Neural cell (in vitro differentiated cells): ENCODE measurements at regions not wholly inside any gene's neighbourhood (a gene's known extent, or its start where the extent isn't known, plus 50 kb on each side); places are given as distances from the start of the nearest gene placed in this dataset.

Experiments
- H2AFZ ChIP-seq: fragments of 200-600, 300-800 bp; sonication (generic), shearing (Covaris generic); 2 replicates; pipeline ENCODE4 v1.6.0; 2014; ENCODE audit warnings: low read depth, mild to moderate bottlenecking, antibody characterized with exemption, low read length, moderate library complexity
- H3F3A ChIP-seq: fragments of 200-600 bp; shearing (Covaris generic); 2 replicates; pipeline ENCODE4 v1.6.1; 2016; ENCODE audit warnings: mild to moderate bottlenecking, moderate library complexity, mixed read lengths, antibody characterized with exemption, low read length; ENCODE audit not compliant: insufficient read depth, poor library complexity, severe bottlenecking
- H3K27ac ChIP-seq: fragments of 200-600, 300-800 bp; sonication (generic), shearing (Covaris generic); 2 replicates; pipeline ENCODE4 v1.5.1; 2014; ENCODE audit warnings: mild to moderate bottlenecking, low read length, moderate library complexity
- H3K27me3 ChIP-seq: fragments of 300-800, 200-600 bp; sonication (generic), shearing (Covaris generic); 2 replicates; pipeline ENCODE4 v1.6.0; 2014; ENCODE audit warnings: mild to moderate bottlenecking, low read depth, low read length, moderate library complexity; ENCODE audit not compliant: insufficient read depth
- H3K36me3 ChIP-seq: fragments of 300-800, 200-600 bp; sonication (generic), shearing (Covaris generic); 2 replicates; pipeline ENCODE4 v1.5.1; 2014; ENCODE audit warnings: mild to moderate bottlenecking, antibody characterized with exemption, low read length, moderate library complexity; ENCODE audit not compliant: insufficient read depth
- H3K4me2 ChIP-seq: fragments of 300-800, 200-600 bp; sonication (generic), shearing (Covaris generic); 2 replicates; pipeline ENCODE4 v1.6.0; 2014; ENCODE audit warnings: mild to moderate bottlenecking, low read length
- H3K4me3 ChIP-seq: fragments of 300-800, 200-600 bp; sonication (generic), shearing (Covaris generic); 2 replicates; pipeline ENCODE4 v1.5.1; 2014; ENCODE audit warnings: mild to moderate bottlenecking, low read length, moderate library complexity
- H3K79me2 ChIP-seq: fragments of 200-600 bp; shearing (Covaris generic); replicated peaks from 2 replicates; pipeline ENCODE4 v1.6.0; 2014; ENCODE audit warnings: mild to moderate bottlenecking, low read length, moderate library complexity; ENCODE audit not compliant: insufficient read depth
- H3K9ac ChIP-seq: fragments of 300-800, 200-600 bp; sonication (generic), shearing (Covaris generic); 2 replicates; pipeline ENCODE4 v1.6.1; 2016; ENCODE audit warnings: mild to moderate bottlenecking, low read length, mixed read lengths
- H3K9me2 ChIP-seq: fragments of 200-600 bp; shearing (Covaris generic); 2 replicates; pipeline ENCODE4 v1.6.1; 2016; ENCODE audit warnings: mild to moderate bottlenecking, low read length, mixed read lengths; ENCODE audit not compliant: insufficient read depth
- H3K9me3 ChIP-seq: fragments of 200-600, 300-800 bp; sonication (generic), shearing (Covaris generic); 2 replicates; pipeline ENCODE4 v1.6.1; 2016; ENCODE audit warnings: mild to moderate bottlenecking, mixed run types, low read length, moderate library complexity, mixed read lengths
- H4K20me1 ChIP-seq: fragments of 200-600 bp; shearing (Covaris generic); 2 replicates; pipeline ENCODE4 v1.6.1; 2016; ENCODE audit warnings: mild to moderate bottlenecking, mixed run types; ENCODE audit not compliant: insufficient read depth
- EP300 ChIP-seq: fragments of 450-650 bp; conservative IDR thresholded peaks from 2 replicates; pipeline ENCODE4 v1.6.1; 2014; ENCODE audit warnings: antibody characterized with exemption, mild to moderate bottlenecking, moderate library complexity; ENCODE audit not compliant: poor library complexity, severe bottlenecking
- EZH2 ChIP-seq: fragments of 200-600, 300-800 bp; shearing (Covaris generic), sonication (generic); IDR thresholded peaks from 2 replicates; pipeline ENCODE4 v1.6.1; 2014; ENCODE audit warnings: antibody characterized with exemption, low read length, borderline replicate concordance, mild to moderate bottlenecking; ENCODE audit not compliant: insufficient read depth, poor library complexity, severe bottlenecking
- MXI1 ChIP-seq: fragments of 450-650 bp; conservative IDR thresholded peaks from 2 replicates; pipeline ENCODE4 v1.6.1; 2014; ENCODE audit warnings: antibody characterized with exemption, mild to moderate bottlenecking; ENCODE audit not compliant: poor library complexity, severe bottlenecking
- POLR2AphosphoS5 ChIP-seq: IDR thresholded peaks from 2 replicates; pipeline ENCODE4 v1.6.1; 2012
- RAD21 ChIP-seq: fragments of 450-650 bp; conservative IDR thresholded peaks from 2 replicates; pipeline ENCODE4 v1.6.1; 2014; ENCODE audit warnings: antibody characterized with exemption, mild to moderate bottlenecking, moderate library complexity
- SMC3 ChIP-seq: fragments of 450-650 bp; conservative IDR thresholded peaks from 2 replicates; pipeline ENCODE4 v1.6.1; 2014; ENCODE audit warnings: antibody characterized with exemption, mild to moderate bottlenecking, moderate library complexity; ENCODE audit not compliant: poor library complexity
- TAF1 ChIP-seq: IDR thresholded peaks from 2 replicates; pipeline ENCODE4 v1.6.1; 2012; ENCODE audit warnings: low read depth
- TF ChIP-seq, protein P1 (sequence below): fragments of 450-650 bp; IDR thresholded peaks from 2 replicates; pipeline ENCODE4 v1.5.1; 2014; ENCODE audit warnings: antibody characterized with exemption, mild to moderate bottlenecking, moderate library complexity; ENCODE audit not compliant: poor library complexity, severe bottlenecking
- TF ChIP-seq, protein P2 (sequence below): IDR thresholded peaks from 2 replicates; pipeline ENCODE4 v1.6.1; 2012; ENCODE audit warnings: borderline replicate concordance

DNA sequence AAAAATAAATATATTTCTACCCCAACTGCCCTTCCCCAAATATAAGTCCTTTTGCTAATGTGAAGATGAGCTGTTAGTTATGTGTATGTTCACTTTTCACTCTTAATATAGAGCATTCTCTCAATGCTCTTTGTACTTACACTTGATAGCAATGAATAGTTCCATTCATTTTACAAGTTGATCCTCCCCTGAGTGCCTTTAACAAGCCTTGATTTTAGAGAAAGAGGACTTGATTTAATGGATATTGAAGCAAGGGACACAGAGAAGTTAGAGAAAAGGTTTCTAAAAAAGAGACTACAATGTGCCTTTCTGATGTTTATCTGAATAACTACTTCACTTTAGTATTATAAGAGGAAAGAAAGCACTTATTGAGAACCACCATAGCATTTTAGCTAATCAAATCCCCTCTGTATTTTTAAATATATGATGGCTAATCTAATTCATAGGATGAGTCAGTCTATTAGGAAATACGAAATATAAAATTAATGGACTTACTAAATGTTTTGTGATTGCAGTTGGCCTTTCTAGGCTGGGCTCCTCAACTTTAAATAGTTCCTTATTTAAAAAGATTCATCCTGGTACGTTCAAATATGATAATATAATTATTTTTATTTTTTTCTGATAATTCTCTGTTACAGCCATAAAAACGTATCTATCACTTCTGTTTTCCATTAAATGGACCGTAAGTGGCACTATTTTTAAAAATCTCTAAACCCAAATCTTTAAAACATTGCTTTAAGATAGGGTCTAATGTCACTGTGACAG lies 1097.8 kb upstream of the SLC10A2 start:
- no peaks in the 10 kb centered on the region for H3K36me3 ChIP-seq
- no peak overlapping the region for H2AFZ ChIP-seq
- H3K27ac ChIP-seq = no peak overlapping the region
- H3K9me2 ChIP-seq = no peaks in the 10 kb centered on the region
- H3K4me2 ChIP-seq = no peak overlapping the region
- H3K79me2 ChIP-seq = no peaks in the 10 kb centered on the region
- no peak overlapping the region for H3K9ac ChIP-seq
- TF ChIP-seq TAF1 (no peak), SMC3 (no peak), MXI1 (no peak), EZH2 (no peak), POLR2AphosphoS5 (no peak), RAD21 (no peak), EP300 (no peak)
- TF ChIP-seq, protein P1, sequence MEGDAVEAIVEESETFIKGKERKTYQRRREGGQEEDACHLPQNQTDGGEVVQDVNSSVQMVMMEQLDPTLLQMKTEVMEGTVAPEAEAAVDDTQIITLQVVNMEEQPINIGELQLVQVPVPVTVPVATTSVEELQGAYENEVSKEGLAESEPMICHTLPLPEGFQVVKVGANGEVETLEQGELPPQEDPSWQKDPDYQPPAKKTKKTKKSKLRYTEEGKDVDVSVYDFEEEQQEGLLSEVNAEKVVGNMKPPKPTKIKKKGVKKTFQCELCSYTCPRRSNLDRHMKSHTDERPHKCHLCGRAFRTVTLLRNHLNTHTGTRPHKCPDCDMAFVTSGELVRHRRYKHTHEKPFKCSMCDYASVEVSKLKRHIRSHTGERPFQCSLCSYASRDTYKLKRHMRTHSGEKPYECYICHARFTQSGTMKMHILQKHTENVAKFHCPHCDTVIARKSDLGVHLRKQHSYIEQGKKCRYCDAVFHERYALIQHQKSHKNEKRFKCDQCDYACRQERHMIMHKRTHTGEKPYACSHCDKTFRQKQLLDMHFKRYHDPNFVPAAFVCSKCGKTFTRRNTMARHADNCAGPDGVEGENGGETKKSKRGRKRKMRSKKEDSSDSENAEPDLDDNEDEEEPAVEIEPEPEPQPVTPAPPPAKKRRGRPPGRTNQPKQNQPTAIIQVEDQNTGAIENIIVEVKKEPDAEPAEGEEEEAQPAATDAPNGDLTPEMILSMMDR = no peak
- TF ChIP-seq, protein P2, sequence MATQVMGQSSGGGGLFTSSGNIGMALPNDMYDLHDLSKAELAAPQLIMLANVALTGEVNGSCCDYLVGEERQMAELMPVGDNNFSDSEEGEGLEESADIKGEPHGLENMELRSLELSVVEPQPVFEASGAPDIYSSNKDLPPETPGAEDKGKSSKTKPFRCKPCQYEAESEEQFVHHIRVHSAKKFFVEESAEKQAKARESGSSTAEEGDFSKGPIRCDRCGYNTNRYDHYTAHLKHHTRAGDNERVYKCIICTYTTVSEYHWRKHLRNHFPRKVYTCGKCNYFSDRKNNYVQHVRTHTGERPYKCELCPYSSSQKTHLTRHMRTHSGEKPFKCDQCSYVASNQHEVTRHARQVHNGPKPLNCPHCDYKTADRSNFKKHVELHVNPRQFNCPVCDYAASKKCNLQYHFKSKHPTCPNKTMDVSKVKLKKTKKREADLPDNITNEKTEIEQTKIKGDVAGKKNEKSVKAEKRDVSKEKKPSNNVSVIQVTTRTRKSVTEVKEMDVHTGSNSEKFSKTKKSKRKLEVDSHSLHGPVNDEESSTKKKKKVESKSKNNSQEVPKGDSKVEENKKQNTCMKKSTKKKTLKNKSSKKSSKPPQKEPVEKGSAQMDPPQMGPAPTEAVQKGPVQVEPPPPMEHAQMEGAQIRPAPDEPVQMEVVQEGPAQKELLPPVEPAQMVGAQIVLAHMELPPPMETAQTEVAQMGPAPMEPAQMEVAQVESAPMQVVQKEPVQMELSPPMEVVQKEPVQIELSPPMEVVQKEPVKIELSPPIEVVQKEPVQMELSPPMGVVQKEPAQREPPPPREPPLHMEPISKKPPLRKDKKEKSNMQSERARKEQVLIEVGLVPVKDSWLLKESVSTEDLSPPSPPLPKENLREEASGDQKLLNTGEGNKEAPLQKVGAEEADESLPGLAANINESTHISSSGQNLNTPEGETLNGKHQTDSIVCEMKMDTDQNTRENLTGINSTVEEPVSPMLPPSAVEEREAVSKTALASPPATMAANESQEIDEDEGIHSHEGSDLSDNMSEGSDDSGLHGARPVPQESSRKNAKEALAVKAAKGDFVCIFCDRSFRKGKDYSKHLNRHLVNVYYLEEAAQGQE = no peak
- H4K20me1 ChIP-seq = no peaks in the 10 kb centered on the region
- H3K27me3 ChIP-seq = no peaks in the 10 kb centered on the region
- no peaks in the 10 kb centered on the region for H3K9me3 ChIP-seq
- no peak overlapping the region for H3K4me3 ChIP-seq
- H3F3A ChIP-seq = no peaks in the 10 kb centered on the region

DNA sequence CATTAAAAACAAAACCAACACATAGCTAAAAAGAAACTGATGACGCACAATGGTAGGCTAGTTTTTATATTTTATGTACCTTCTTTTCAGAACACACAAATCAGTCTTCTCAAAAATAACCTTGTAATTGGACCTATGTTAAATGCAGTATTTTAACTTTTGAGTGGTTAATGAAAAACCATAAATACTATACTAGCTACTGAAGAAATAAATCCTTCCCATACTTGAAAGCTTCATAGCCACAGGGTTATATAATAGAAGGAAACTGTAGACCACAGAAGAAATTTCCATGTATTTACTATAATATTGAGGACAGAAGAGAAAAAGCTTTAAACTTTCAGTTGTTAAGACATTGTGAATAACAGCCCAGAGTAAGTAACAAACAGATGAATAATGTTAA lies 1094.3 kb upstream of the SLC10A2 start:
- no peaks in the 10 kb centered on the region for H3K9me3 ChIP-seq
- TF ChIP-seq MXI1 (no peak), EP300 (no peak), EZH2 (no peak)
- no peak overlapping the region for H3K4me2 ChIP-seq
- no peaks in the 10 kb centered on the region for H3K9me2 ChIP-seq
- no peaks in the 10 kb centered on the region for H3K79me2 ChIP-seq
- H3K27me3 ChIP-seq = no peaks in the 10 kb centered on the region
- H3K9ac ChIP-seq = no peak overlapping the region
- no peak overlapping the region for H3K4me3 ChIP-seq
- no peaks in the 10 kb centered on the region for H3F3A ChIP-seq
- H3K36me3 ChIP-seq = no peaks in the 10 kb centered on the region
- H3K27ac ChIP-seq = no peak overlapping the region
- no peak overlapping the region for H2AFZ ChIP-seq
- no peaks in the 10 kb centered on the region for H4K20me1 ChIP-seq
